Posterior vena cava (tissue), 2 donors: ENCODE measurements at regions not wholly inside any gene's neighbourhood (a gene's known extent, or its start where the extent isn't known, plus 50 kb on each side); places are given as distances from the start of the nearest gene placed in this dataset.
"Not testable (repeated sequence)": the region's sequence is repeated elsewhere in the genome, so short reads cannot be mapped to it uniquely, and the experiment has no call there.

ENCODE experiments used
- DNase-seq: peaks from one replicate; pipeline ENCODE4 v3.0.0-alpha.2; 2020; ENCODE audit warnings: low spot score
- intact Hi-C, 2 donors: fragments of 100-400 bp; cut with DNase I; formaldehyde crosslinking; loops; one replicate each; pipeline versions ENCODE4 v1.14.1 to v1.14.2; 2022 to 2023
- donor health status: DM: yes; HTN: yes; CAD: no.
- donor health status: DM: yes; HTN: yes; CAD: no.

- intact Hi-C loops, result no loop called here
- DNase-seq, result no peak
Measured at GRCh38 chr13:63900406-63900805, 2484.8 kb upstream of the PCDH20 start.

- DNase-seq, result no peak
- intact Hi-C loops, result no loop called here
Measured at GRCh38 chr13:63896321-63896720, 2480.7 kb upstream of the PCDH20 start.

GRCh38 chr13:63882052-63882451, 2466.4 kb upstream of the PCDH20 start:
- intact Hi-C loops, result no loop called here
- no peak for DNase-seq

GRCh38 chr13:63880705-63881104, 2465.1 kb upstream of the PCDH20 start:
- DNase-seq, result no peak
- intact Hi-C loops, result no loop called here

GRCh38 chr13:63873936-63874335, 2458.3 kb upstream of the PCDH20 start:
- intact Hi-C loops, result no loop called here
- DNase-seq, result no peak

GRCh38 chr13:63864171-63864902, 2448.7 kb upstream of the PCDH20 start:
- intact Hi-C loops, result no loop called here
- DNase-seq, result no peak

GRCh38 chr13:63855457-63856118, 2439.9 kb upstream of the PCDH20 start:
- no peak for DNase-seq
- intact Hi-C loops, result no loop called here

GRCh38 chr13:63853816-63854215, 2438.2 kb upstream of the PCDH20 start:
- DNase-seq, result no peak
- intact Hi-C loops, result no loop called here

- DNase-seq, result no peak
- intact Hi-C loops, result no loop called here
Measured at GRCh38 chr13:63851526-63851925, 2435.9 kb upstream of the PCDH20 start.

GRCh38 chr13:63843766-63844699, 2428.4 kb upstream of the PCDH20 start:
- DNase-seq, result no peak
- intact Hi-C loops, result no loop called here

GRCh38 chr13:63842102-63842501, 2426.5 kb upstream of the PCDH20 start:
- no peak for DNase-seq
- intact Hi-C loops, result no loop called here

GRCh38 chr13:63840551-63841421, 2425.1 kb upstream of the PCDH20 start:
- intact Hi-C loops, result no loop called here
- DNase-seq, result no peak

GRCh38 chr13:63838366-63839110, 2422.9 kb upstream of the PCDH20 start:
- DNase-seq, result no peak
- intact Hi-C loops, result no loop called here

GRCh38 chr13:63837701-63838100, 2422.1 kb upstream of the PCDH20 start:
- DNase-seq, intact Hi-C loops: not testable (repeated sequence)

GRCh38 chr13:63829609-63830008, 2414.0 kb upstream of the PCDH20 start:
- intact Hi-C loops, DNase-seq: not testable (repeated sequence)

- DNase-seq, intact Hi-C loops: not testable (repeated sequence)
Measured at GRCh38 chr13:63821785-63822184, 2406.1 kb upstream of the PCDH20 start.

- peak; percentile 72 for DNase-seq
- intact Hi-C loops, result not testable (repeated sequence)
Measured at GRCh38 chr13:63811428-63812004, 2395.9 kb upstream of the PCDH20 start.

GRCh38 chr13:63791134-63791533, 2375.5 kb upstream of the PCDH20 start:
- DNase-seq, intact Hi-C loops: not testable (repeated sequence)
